ENCODE measurements at regions not wholly inside any gene's neighbourhood (a gene's known extent, or its start where the extent isn't known, plus 50 kb on each side); places are given as distances from the start of the nearest gene placed in this dataset.
"Not testable (repeated sequence)": the region's sequence is repeated elsewhere in the genome, so short reads cannot be mapped to it uniquely, and the experiment has no call there.

GRCh38 chr17:65307961-65308316 is 170.8 kb downstream of the RGS9 start:
- no peak for DNase-seq (ENCODE audit: low read depth in 2 of 2)

- no peak for DNase-seq (ENCODE audit: low read depth in 2 of 2)
Observed at GRCh38 chr17:65307081-65307960, 170.2 kb downstream of the RGS9 start.

- no peak for DNase-seq (ENCODE audit: low read depth in 2 of 2)
Observed at GRCh38 chr17:65305778-65306177, 168.6 kb downstream of the RGS9 start.

GRCh38 chr17:65305116-65305515 is 167.9 kb downstream of the RGS9 start:
- DNase-seq (ENCODE audit: low read depth in 2 of 2) = no peak

- DNase-seq (ENCODE audit: low read depth in 2 of 2) = not testable (repeated sequence)
Observed at GRCh38 chr17:65301882-65302281, 164.7 kb downstream of the RGS9 start.

- DNase-seq (ENCODE audit: low read depth in 2 of 2) = no peak
Observed at GRCh38 chr17:65301184-65301583, 164.0 kb downstream of the RGS9 start.

- no peak for DNase-seq (ENCODE audit: low read depth in 2 of 2)
Observed at GRCh38 chr17:65297916-65298315, 160.7 kb downstream of the RGS9 start.

GRCh38 chr17:65297384-65297783 is 160.2 kb downstream of the RGS9 start:
- DNase-seq (ENCODE audit: low read depth in 2 of 2) = no peak

- DNase-seq (ENCODE audit: low read depth in 2 of 2) = peak; percentile 8 to 30
Observed at GRCh38 chr17:65294181-65294719, 157.1 kb downstream of the RGS9 start.

GRCh38 chr17:65293584-65294180 is 156.5 kb downstream of the RGS9 start:
- DNase-seq (ENCODE audit: low read depth in 2 of 2) = no peak

- DNase-seq (ENCODE audit: low read depth in 2 of 2) = no peak
Observed at GRCh38 chr17:65292430-65292829, 155.3 kb downstream of the RGS9 start.

GRCh38 chr17:65291301-65291700 is 154.1 kb downstream of the RGS9 start:
- DNase-seq (ENCODE audit: low read depth in 2 of 2) = not testable (repeated sequence)

- DNase-seq (ENCODE audit: low read depth in 2 of 2) = no peak
Observed at GRCh38 chr17:65290616-65291015, 153.4 kb downstream of the RGS9 start.

GRCh38 chr17:65290056-65290455 is 152.9 kb downstream of the RGS9 start:
- no peak for DNase-seq (ENCODE audit: low read depth in 2 of 2)

GRCh38 chr17:65287040-65287439 is 149.9 kb downstream of the RGS9 start:
- DNase-seq (ENCODE audit: low read depth in 2 of 2) = no peak

GRCh38 chr17:65283704-65284103 is 146.5 kb downstream of the RGS9 start:
- no peak for DNase-seq (ENCODE audit: low read depth in 2 of 2)

GRCh38 chr17:65279456-65279855 is 142.3 kb downstream of the RGS9 start:
- DNase-seq (ENCODE audit: low read depth in 2 of 2) = no peak

- DNase-seq (ENCODE audit: low read depth in 2 of 2) = no peak
Observed at GRCh38 chr17:65278820-65279184, 141.6 kb downstream of the RGS9 start.

GRCh38 chr17:65278050-65278819 is 141.1 kb downstream of the RGS9 start:
- no peak for DNase-seq (ENCODE audit: low read depth in 2 of 2)

- DNase-seq (ENCODE audit: low read depth in 2 of 2) = no peak
Observed at GRCh38 chr17:65277576-65277975, 140.4 kb downstream of the RGS9 start.
